Activated CD8-positive, alpha-beta T cell treated with anti-CD3 and anti-CD28 coated beads for 36 hours (primary cell): ENCODE measurements at regions not wholly inside any gene's neighbourhood (a gene's known extent, or its start where the extent isn't known, plus 50 kb on each side); places are given as distances from the start of the nearest gene placed in this dataset.

Experiments
- ATAC-seq: fragments of 200-7000 bp; cut with Tn5 transposase; one replicate; pipeline ENCODE4 v1.10.0; 2021; ENCODE audit warnings: mild to moderate bottlenecking, moderate library complexity
- CTCF ChIA-PET: fragments of 350-600 bp; sonication (Branson Sonifier 250); formaldehyde crosslinking; loops from one replicate; lab custom pipeline; 2021; ENCODE audit warnings: antibody characterized with exemption; lab: Charles Lee
- POLR2A ChIA-PET: fragments of 350-600 bp; sonication (Branson Sonifier 250); formaldehyde crosslinking; loops from one replicate; lab custom pipeline; 2021; ENCODE audit warnings: antibody characterized with exemption; lab: Charles Lee
- DNase-seq: peaks from one replicate; pipeline ENCODE4 v3.0.0-alpha.2; 2020
- H3K27ac Mint-ChIP-seq: one replicate; pipeline ENCODE4 v1.8.0; 2021; ENCODE audit warnings: mild to moderate bottlenecking, mixed read lengths
- H3K27me3 Mint-ChIP-seq: one replicate; pipeline ENCODE4 v1.8.0; 2021; ENCODE audit warnings: mixed read lengths
- H3K36me3 Mint-ChIP-seq: one replicate; pipeline ENCODE4 v1.8.0; 2021; ENCODE audit warnings: low read depth, mixed read lengths
- H3K4me1 Mint-ChIP-seq: one replicate; pipeline ENCODE4 v1.8.0; 2021; ENCODE audit warnings: low read depth, mixed read lengths
- H3K4me3 Mint-ChIP-seq: one replicate; pipeline ENCODE4 v1.8.0; 2021; ENCODE audit warnings: mild to moderate bottlenecking, moderate library complexity, mixed read lengths
- H3K9me3 Mint-ChIP-seq: one replicate; pipeline ENCODE4 v1.8.0; 2021; ENCODE audit warnings: mixed read lengths
- CTCF ChIP-seq: fragments of 200-600 bp; IDR thresholded peaks from one replicate; pipeline ENCODE4 v1.8.0; 2022; ENCODE audit warnings: antibody characterized with exemption, mild to moderate bottlenecking
- intact Hi-C: fragments of 100-400 bp; cut with micrococcal nuclease; formaldehyde crosslinking; loops from one replicate; pipeline ENCODE4 v1.10.0; 2022

- H3K4me3 Mint-ChIP-seq = no peak overlapping the region
- no peaks in the 10 kb centered on the region for H3K27me3 Mint-ChIP-seq
- ATAC-seq (no peak), DNase-seq (peak; percentile 3)
- no peaks in the 10 kb centered on the region for H3K9me3 Mint-ChIP-seq
- intact Hi-C loops = no loop called here
- H3K27ac Mint-ChIP-seq = no peak overlapping the region
- CTCF ChIA-PET = no interaction called here
- no peaks in the 10 kb centered on the region for H3K4me1 Mint-ChIP-seq
- TF ChIP-seq CTCF = peak; percentile 20
- POLR2A ChIA-PET = no interaction called here
- H3K36me3 Mint-ChIP-seq = no peaks in the 10 kb centered on the region
Measured at GRCh38 chr1:165075725-165076370, 280.7 kb downstream of the LMX1A start.

GRCh38 chr1:165073185-165074007 lies 283.1 kb downstream of the LMX1A start:
- intact Hi-C loops = no loop called here
- no peaks in the 10 kb centered on the region for H3K36me3 Mint-ChIP-seq
- TF ChIP-seq CTCF = peak; percentile 52
- no peak overlapping the region for H3K4me3 Mint-ChIP-seq
- no peaks in the 10 kb centered on the region for H3K9me3 Mint-ChIP-seq
- no peak for DNase-seq
- no peak overlapping the region for H3K27ac Mint-ChIP-seq
- CTCF ChIA-PET = interaction anchor here (0.8 to 1.6 kb wide), 5 partner anchors 9 to 1663 kb away, joined by 3 to 4 read pairs (median 3); no protein-coding TSS in a partner anchor
- no peak for ATAC-seq
- H3K27me3 Mint-ChIP-seq = no peaks in the 10 kb centered on the region
- H3K4me1 Mint-ChIP-seq = no peaks in the 10 kb centered on the region
- POLR2A ChIA-PET = interaction anchor here (0.6 kb wide), 1 partner anchor 710 kb away, joined by 3 read pairs; no protein-coding TSS in a partner anchor

GRCh38 chr1:165070675-165071074 lies 285.8 kb downstream of the LMX1A start:
- CTCF ChIA-PET = no interaction called here
- intact Hi-C loops = no loop called here

GRCh38 chr1:165069829-165070228 lies 286.7 kb downstream of the LMX1A start:
- ATAC-seq (no peak), DNase-seq (no peak)
- Mint-ChIP-seq H3K4me1 (no peaks in the 10 kb centered on the region), H3K27ac (no peak overlapping the region), H3K9me3 (no peaks in the 10 kb centered on the region), H3K36me3 (no peaks in the 10 kb centered on the region), H3K4me3 (no peak overlapping the region), H3K27me3 (no peaks in the 10 kb centered on the region)
- POLR2A ChIA-PET = no interaction called here
- TF ChIP-seq CTCF = no peak
- CTCF ChIA-PET = no interaction called here
- intact Hi-C loops = no loop called here

More at GRCh38 chr1:165070675-165071074, 285.8 kb downstream of the LMX1A start:
- no peaks in the 10 kb centered on the region for H3K27me3 Mint-ChIP-seq
- H3K4me3 Mint-ChIP-seq = no peak overlapping the region
- H3K27ac Mint-ChIP-seq = no peak overlapping the region
- H3K9me3 Mint-ChIP-seq = no peaks in the 10 kb centered on the region
- ATAC-seq (no peak), DNase-seq (no peak)
- no peaks in the 10 kb centered on the region for H3K4me1 Mint-ChIP-seq
- TF ChIP-seq CTCF = no peak
- no peaks in the 10 kb centered on the region for H3K36me3 Mint-ChIP-seq
- POLR2A ChIA-PET = no interaction called here

GRCh38 chr1:165068741-165069140 lies 287.8 kb downstream of the LMX1A start:
- H3K4me1 Mint-ChIP-seq = no peaks in the 10 kb centered on the region
- DNase-seq (no peak), ATAC-seq (no peak)
- intact Hi-C loops = no loop called here
- ChIA-PET POLR2A (no interaction called here), CTCF (no interaction called here)
- no peak for TF ChIP-seq CTCF
- no peak overlapping the region for H3K27ac Mint-ChIP-seq
- no peaks in the 10 kb centered on the region for H3K36me3 Mint-ChIP-seq
- H3K27me3 Mint-ChIP-seq = no peaks in the 10 kb centered on the region
- H3K9me3 Mint-ChIP-seq = no peaks in the 10 kb centered on the region
- no peak overlapping the region for H3K4me3 Mint-ChIP-seq
